Left lung (tissue), 4 donors: ENCODE measurements at regions not wholly inside any gene's neighbourhood (a gene's known extent, or its start where the extent isn't known, plus 50 kb on each side); places are given as distances from the start of the nearest gene placed in this dataset.

Experiments used
- ATAC-seq: fragments of 200-7000 bp; cut with Tn5 transposase; one replicate; pipeline ENCODE4 v1.9.1; 2020; ENCODE audit warnings: moderate library complexity
- DNase-seq, 4 donors: peaks; one replicate each; pipeline ENCODE4 v3.0.0-alpha.2; 2013 to 2020
- H3K27ac ChIP-seq, 2 donors: fragments of 200-600 bp; sonication (generic) in 1 of 2; one replicate each; pipeline versions ENCODE4 v1.5.0 to v1.8.0; 2020 to 2021
- H3K27me3 ChIP-seq, 2 donors: fragments of 200-600 bp; sonication (generic) in 1 of 2; one replicate each; pipeline versions ENCODE4 v1.5.0 to v1.8.0; 2020 to 2021
- H3K36me3 ChIP-seq, 2 donors: fragments of 200-600 bp; sonication (generic) in 1 of 2; one replicate each; pipeline versions ENCODE4 v1.5.0 to v1.8.0; 2020 to 2021
- H3K4me1 ChIP-seq, 2 donors: fragments of 200-600 bp; one replicate each; pipeline ENCODE4 v1.8.0; 2021
- H3K4me3 ChIP-seq, 2 donors: fragments of 200-600 bp; sonication (generic) in 1 of 2; one replicate each; pipeline versions ENCODE4 v1.5.0 to v1.8.0; 2020 to 2021; ENCODE audit warnings: mild to moderate bottlenecking in 1 of 2
- H3K9me3 ChIP-seq, 2 donors: fragments of 200-600 bp; sonication (generic) in 1 of 2; one replicate each; pipeline versions ENCODE4 v1.5.0 to v1.8.0; 2020 to 2021
- intact Hi-C, 2 donors: fragments of 100-400 bp; cut with DNase I; formaldehyde crosslinking; loops; one replicate each; pipeline versions ENCODE4 v1.11.2 to v1.14.2; 2022
- TF ChIP-seq, protein P1 (sequence below), 2 donors: fragments of 200-600 bp; sonication (generic) in 1 of 2; IDR thresholded peaks; one replicate each; pipeline versions ENCODE4 v1.5.0 to v1.8.0; 2021; ENCODE audit warnings: antibody characterized with exemption in 2 of 2
- donor health status: DM: no; HTN: yes; CAD: no.
- donor health status: DM: no; HTN: no; CAD: no.

DNA sequence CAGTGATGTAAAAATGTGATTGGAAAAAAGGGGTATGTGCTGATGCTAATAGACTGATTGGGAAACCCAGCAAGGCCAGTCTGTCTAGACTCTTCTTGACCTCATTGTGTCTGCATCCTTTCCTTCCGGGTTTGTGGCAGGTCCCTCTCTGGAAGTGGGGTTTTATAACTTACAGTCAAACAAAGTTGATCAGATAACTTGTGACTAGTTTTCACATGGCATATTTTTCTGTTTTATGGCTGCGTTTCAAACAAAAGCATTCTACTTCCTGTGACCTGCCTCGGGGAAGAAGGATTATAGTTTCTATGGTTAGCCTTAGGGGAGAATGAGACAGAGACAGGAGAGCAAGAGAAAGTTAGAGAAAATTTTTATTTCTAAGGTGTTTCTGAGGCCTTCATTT lies 188.7 kb upstream of the HNMT start:
- Histone ChIP-seq H3K4me3 (no peak overlapping the region), H3K9me3 (no peaks in the 10 kb centered on the region), H3K27ac (no peak overlapping the region), H3K36me3 (no peaks in the 10 kb centered on the region), H3K4me1 (no peaks in the 10 kb centered on the region), H3K27me3 (no peaks in the 10 kb centered on the region)
- TF ChIP-seq, protein P1, sequence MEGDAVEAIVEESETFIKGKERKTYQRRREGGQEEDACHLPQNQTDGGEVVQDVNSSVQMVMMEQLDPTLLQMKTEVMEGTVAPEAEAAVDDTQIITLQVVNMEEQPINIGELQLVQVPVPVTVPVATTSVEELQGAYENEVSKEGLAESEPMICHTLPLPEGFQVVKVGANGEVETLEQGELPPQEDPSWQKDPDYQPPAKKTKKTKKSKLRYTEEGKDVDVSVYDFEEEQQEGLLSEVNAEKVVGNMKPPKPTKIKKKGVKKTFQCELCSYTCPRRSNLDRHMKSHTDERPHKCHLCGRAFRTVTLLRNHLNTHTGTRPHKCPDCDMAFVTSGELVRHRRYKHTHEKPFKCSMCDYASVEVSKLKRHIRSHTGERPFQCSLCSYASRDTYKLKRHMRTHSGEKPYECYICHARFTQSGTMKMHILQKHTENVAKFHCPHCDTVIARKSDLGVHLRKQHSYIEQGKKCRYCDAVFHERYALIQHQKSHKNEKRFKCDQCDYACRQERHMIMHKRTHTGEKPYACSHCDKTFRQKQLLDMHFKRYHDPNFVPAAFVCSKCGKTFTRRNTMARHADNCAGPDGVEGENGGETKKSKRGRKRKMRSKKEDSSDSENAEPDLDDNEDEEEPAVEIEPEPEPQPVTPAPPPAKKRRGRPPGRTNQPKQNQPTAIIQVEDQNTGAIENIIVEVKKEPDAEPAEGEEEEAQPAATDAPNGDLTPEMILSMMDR (IDR thresholded peaks at IDR 0.05) = no peak
- ATAC-seq = no peak
- DNase-seq = no peak
- intact Hi-C loops = no loop called here

DNA sequence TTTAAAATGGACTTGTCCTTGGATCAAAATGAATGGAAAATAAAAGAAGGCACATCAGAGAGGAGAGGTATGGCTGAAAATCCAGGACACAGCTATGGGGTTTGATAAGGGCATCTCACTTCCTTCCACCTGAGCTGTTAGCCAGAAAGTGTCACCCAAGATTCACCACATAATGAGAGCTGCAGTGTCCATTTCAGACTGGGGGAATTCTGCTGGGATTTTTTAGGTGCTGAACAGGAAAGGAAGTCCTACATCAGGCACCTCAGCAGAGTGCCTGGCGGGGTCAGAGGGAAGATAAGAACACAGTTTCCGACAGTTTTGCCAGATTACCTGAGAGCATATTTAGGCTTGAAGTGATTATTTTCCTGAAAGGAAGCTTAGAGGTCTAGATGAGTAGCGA lies 187.6 kb upstream of the HNMT start:
- ATAC-seq (no peak), DNase-seq (no peak)
- no peaks in the 10 kb centered on the region for H3K4me1 ChIP-seq
- intact Hi-C loops = no loop called here
- H3K9me3 ChIP-seq = no peaks in the 10 kb centered on the region
- no peaks in the 10 kb centered on the region for H3K36me3 ChIP-seq
- no peaks in the 10 kb centered on the region for H3K27me3 ChIP-seq
- no peak overlapping the region for H3K27ac ChIP-seq
- H3K4me3 ChIP-seq = no peak overlapping the region
- TF ChIP-seq, protein P1 (IDR thresholded peaks at IDR 0.05) = no peak

DNA sequence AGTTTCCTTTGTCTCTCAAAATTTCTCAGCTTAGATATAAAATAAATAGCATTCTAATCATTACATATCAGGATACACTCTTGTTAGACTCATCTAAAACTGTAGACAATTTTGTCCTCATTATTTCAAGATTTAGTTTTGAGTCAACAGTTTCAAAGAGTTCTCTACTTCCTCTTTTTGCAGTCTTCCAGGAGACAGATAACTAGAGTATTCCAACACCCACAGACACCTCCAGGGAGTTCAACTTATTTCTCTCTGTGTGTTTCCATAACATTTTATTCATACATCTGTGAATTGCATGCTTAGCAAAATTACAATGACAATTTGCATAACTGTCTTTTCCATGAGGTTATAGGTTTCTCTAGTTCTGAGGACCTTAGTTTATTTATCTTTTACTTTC lies 166.6 kb upstream of the HNMT start:
- DNase-seq (no peak), ATAC-seq (no peak)
- no peaks in the 10 kb centered on the region for H3K27me3 ChIP-seq
- no peaks in the 10 kb centered on the region for H3K36me3 ChIP-seq
- TF ChIP-seq, protein P1 (IDR thresholded peaks at IDR 0.05) = no peak
- no peak overlapping the region for H3K4me3 ChIP-seq
- intact Hi-C loops = no loop called here
- H3K9me3 ChIP-seq = peaks cover 0 to 21% of the 10 kb centered on the region in 2 donors
- no peaks in the 10 kb centered on the region for H3K4me1 ChIP-seq
- H3K27ac ChIP-seq = no peak overlapping the region

DNA sequence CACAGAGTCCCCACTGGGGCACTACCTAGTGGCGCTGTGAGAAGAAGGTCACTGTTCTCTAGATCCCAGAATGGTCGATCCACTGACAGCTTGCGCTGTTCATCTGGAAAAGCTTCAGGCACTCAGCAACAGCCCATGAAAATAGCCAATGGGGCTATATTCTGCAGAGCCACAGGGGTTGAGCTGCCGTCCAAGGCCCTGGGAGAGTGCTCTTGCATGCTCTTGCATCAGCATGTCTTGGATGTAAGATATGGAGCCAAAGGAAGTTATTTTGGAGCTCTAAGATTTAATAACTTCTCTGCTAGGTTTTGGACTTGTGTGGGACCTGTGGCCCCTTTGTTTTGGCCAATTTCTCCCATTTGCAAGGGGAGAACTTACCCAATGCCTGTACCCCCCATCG lies 164.7 kb upstream of the HNMT start:
- DNase-seq (no peak), ATAC-seq (no peak)
- Histone ChIP-seq H3K27ac (no peak overlapping the region), H3K4me1 (no peaks in the 10 kb centered on the region), H3K4me3 (no peak overlapping the region), H3K36me3 (no peaks in the 10 kb centered on the region), H3K9me3 (peaks cover 0 to 21% of the 10 kb centered on the region in 2 donors), H3K27me3 (no peaks in the 10 kb centered on the region)
- intact Hi-C loops = no loop called here
- TF ChIP-seq, protein P1 (IDR thresholded peaks at IDR 0.05) = no peak

DNA sequence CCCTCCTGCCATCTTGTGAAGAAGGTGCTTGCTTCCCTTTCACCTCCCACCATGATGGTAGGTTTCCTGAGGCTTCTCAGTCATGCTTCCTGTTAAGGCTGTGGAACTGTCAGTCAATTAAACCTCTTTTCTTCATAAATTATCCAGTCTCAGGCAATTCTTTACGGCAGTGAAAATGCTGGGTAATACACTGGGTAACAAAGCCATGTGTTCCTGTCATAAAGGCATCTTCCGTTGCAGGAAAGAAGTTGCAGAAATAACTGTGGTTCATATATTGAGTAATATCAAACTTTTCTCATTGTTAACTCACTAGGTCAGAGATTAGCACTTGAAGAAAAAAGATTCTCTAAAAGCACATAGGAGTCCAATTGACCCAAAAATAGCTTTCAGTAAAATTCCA lies 163.9 kb upstream of the HNMT start:
- TF ChIP-seq, protein P1 (IDR thresholded peaks at IDR 0.05) = no peak
- Histone ChIP-seq H3K27ac (no peak overlapping the region), H3K27me3 (no peaks in the 10 kb centered on the region), H3K9me3 (peaks cover 0 to 21% of the 10 kb centered on the region in 2 donors), H3K4me3 (no peak overlapping the region), H3K4me1 (no peaks in the 10 kb centered on the region), H3K36me3 (no peaks in the 10 kb centered on the region)
- DNase-seq (no peak), ATAC-seq (no peak)
- intact Hi-C loops = no loop called here
